OCI-LY7 (cell line): ENCODE measurements at regions not wholly inside any gene's neighbourhood (a gene's known extent, or its start where the extent isn't known, plus 50 kb on each side); places are given as distances from the start of the nearest gene placed in this dataset.

Source experiments
- EZH2phosphoT487 ChIP-seq: fragments of 200-600 bp; sonication (generic); IDR thresholded peaks from 2 replicates; pipeline ENCODE4 v1.6.1; 2018; ENCODE audit warnings: low read depth, borderline replicate concordance, mild to moderate bottlenecking, mixed run types, antibody characterized with exemption, low read length, moderate library complexity, mixed read lengths
- TF ChIP-seq, protein P1 (sequence below): fragments of 200-600 bp; sonication (generic); conservative IDR thresholded peaks from 2 replicates; pipeline ENCODE4 v1.5.1; 2014; ENCODE audit warnings: mild to moderate bottlenecking, antibody characterized with exemption, low read length, moderate library complexity, mixed read lengths

DNA sequence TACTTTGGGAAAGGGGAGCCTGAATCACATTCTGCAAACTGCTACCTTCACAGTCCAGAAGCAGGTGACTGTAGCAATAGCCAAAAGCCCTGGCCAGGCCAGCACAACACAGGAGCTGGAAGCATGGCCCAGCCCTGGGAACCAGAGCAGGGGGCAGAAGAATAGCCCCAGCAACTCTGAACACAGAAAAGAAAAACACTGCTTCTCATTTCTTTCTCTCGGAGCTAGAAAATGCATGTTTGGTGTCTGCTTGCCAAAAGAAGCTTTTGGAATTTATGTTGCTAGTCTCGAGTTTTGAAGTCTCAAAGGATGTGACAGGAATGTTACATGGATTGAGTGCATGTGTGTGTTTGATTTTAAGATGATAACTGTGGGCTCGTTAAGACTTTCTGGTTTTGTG, 79.8 kb upstream of the SCAF8 start:
- TF ChIP-seq, protein P1, sequence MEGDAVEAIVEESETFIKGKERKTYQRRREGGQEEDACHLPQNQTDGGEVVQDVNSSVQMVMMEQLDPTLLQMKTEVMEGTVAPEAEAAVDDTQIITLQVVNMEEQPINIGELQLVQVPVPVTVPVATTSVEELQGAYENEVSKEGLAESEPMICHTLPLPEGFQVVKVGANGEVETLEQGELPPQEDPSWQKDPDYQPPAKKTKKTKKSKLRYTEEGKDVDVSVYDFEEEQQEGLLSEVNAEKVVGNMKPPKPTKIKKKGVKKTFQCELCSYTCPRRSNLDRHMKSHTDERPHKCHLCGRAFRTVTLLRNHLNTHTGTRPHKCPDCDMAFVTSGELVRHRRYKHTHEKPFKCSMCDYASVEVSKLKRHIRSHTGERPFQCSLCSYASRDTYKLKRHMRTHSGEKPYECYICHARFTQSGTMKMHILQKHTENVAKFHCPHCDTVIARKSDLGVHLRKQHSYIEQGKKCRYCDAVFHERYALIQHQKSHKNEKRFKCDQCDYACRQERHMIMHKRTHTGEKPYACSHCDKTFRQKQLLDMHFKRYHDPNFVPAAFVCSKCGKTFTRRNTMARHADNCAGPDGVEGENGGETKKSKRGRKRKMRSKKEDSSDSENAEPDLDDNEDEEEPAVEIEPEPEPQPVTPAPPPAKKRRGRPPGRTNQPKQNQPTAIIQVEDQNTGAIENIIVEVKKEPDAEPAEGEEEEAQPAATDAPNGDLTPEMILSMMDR = no peak
- no peak for TF ChIP-seq EZH2phosphoT487
